Smooth muscle cell (in vitro differentiated cells): ENCODE measurements at regions not wholly inside any gene's neighbourhood (a gene's known extent, or its start where the extent isn't known, plus 50 kb on each side); places are given as distances from the start of the nearest gene placed in this dataset.

Experiments used
- DNase-seq: peaks from one replicate; lab custom pipeline; 2025; ENCODE audit not compliant: unreplicated experiment; lab: John Stamatoyannopoulos, UW
- H2AFZ ChIP-seq: fragments of 200-600 bp; sonication (generic); 2 replicates; pipeline ENCODE4 v1.6.0; 2016; ENCODE audit warnings: antibody characterized with exemption, low read depth, mild to moderate bottlenecking
- H3F3A ChIP-seq: fragments of 200-600 bp; sonication (generic); 2 replicates; pipeline ENCODE4 v1.6.0; 2017; ENCODE audit warnings: antibody characterized with exemption, low read depth
- H3K27ac ChIP-seq: fragments of 200-600 bp; sonication (generic); 2 replicates; pipeline ENCODE4 v1.5.1; 2016; ENCODE audit warnings: low read depth, mild to moderate bottlenecking
- H3K27me3 ChIP-seq: fragments of 200-600 bp; sonication (generic); 2 replicates; pipeline ENCODE4 v1.6.1; 2016; ENCODE audit warnings: low read depth, mild to moderate bottlenecking
- H3K36me3 ChIP-seq: fragments of 200-600 bp; sonication (generic); 2 replicates; pipeline ENCODE4 v1.5.1; 2016; ENCODE audit warnings: low read depth
- H3K4me1 ChIP-seq: fragments of 200-600 bp; sonication (generic); 2 replicates; pipeline ENCODE4 v1.5.1; 2016; ENCODE audit warnings: low read depth
- H3K4me2 ChIP-seq: fragments of 200-600 bp; sonication (generic); 2 replicates; pipeline ENCODE4 v1.6.0; 2016; ENCODE audit warnings: mild to moderate bottlenecking
- H3K4me3 ChIP-seq: fragments of 200-600 bp; sonication (generic); 2 replicates; pipeline ENCODE4 v1.5.1; 2016; ENCODE audit warnings: mild to moderate bottlenecking
- H3K79me2 ChIP-seq: fragments of 200-600 bp; sonication (generic); 2 replicates; pipeline ENCODE4 v1.6.0; 2016; ENCODE audit warnings: low read depth, mild to moderate bottlenecking
- H3K9ac ChIP-seq: fragments of 200-600 bp; sonication (generic); 2 replicates; pipeline ENCODE4 v1.6.0; 2016; ENCODE audit warnings: low read depth
- H3K9me3 ChIP-seq: fragments of 200-600 bp; sonication (generic); replicated peaks from 2 replicates; pipeline ENCODE4 v1.5.1; 2016; ENCODE audit warnings: low read depth
- H4K20me1 ChIP-seq: fragments of 200-600 bp; sonication (generic); 2 replicates; pipeline ENCODE4 v1.6.0; 2016; ENCODE audit warnings: low read depth
- CTCF ChIP-seq: fragments of 200-600 bp; sonication (generic); IDR thresholded peaks from 2 replicates; pipeline ENCODE4 v1.5.1; 2017; ENCODE audit warnings: borderline replicate concordance, mild to moderate bottlenecking, antibody characterized with exemption; ENCODE audit not compliant: insufficient read depth, poor library complexity, severe bottlenecking
- WGBS: methylation state at CpG from one replicate; pipeline ENCODE4 v1.1.7; 2016; ENCODE audit warnings: low lambda C conversion rate; 5-methylcytosine and 5-hydroxymethylcytosine counted together

- H3K27me3 ChIP-seq: peaks cover 5% of the 10 kb centered on the region
Observed at GRCh38 chr20:22915512-22915911, 119.6 kb upstream of the SSTR4 start.

GRCh38 chr20:22916021-22916842, 118.9 kb upstream of the SSTR4 start:
- Histone ChIP-seq H4K20me1 (no peaks in the 10 kb centered on the region), H3F3A (peaks cover 6% of the 10 kb centered on the region), H3K36me3 (no peaks in the 10 kb centered on the region), H3K4me2 (no peak overlapping the region), H3K4me3 (no peak overlapping the region), H3K79me2 (no peaks in the 10 kb centered on the region), H3K4me1 (no peaks in the 10 kb centered on the region), H3K9me3 (no peaks in the 10 kb centered on the region), H2AFZ (no peak overlapping the region), H3K9ac (no peak overlapping the region), H3K27me3 (no peaks in the 10 kb centered on the region), H3K27ac (no peak overlapping the region)
- TF ChIP-seq CTCF: no peak
- DNase-seq: no peak
- 88% methylated on average over 12 of the region's 12 CpGs for WGBS

More at GRCh38 chr20:22915512-22915911, 119.6 kb upstream of the SSTR4 start:
- no peak overlapping the region for H3K27ac ChIP-seq
- 88% methylated on average over 2 of the region's 2 CpGs for WGBS
- H3K36me3 ChIP-seq: no peaks in the 10 kb centered on the region
- H3K4me2 ChIP-seq: no peak overlapping the region
- H3K9me3 ChIP-seq: no peaks in the 10 kb centered on the region
- H3K9ac ChIP-seq: no peak overlapping the region
- DNase-seq: no peak
- TF ChIP-seq CTCF: no peak
- H4K20me1 ChIP-seq: no peaks in the 10 kb centered on the region
- H3K4me1 ChIP-seq: no peaks in the 10 kb centered on the region
- no peaks in the 10 kb centered on the region for H3K79me2 ChIP-seq
- H2AFZ ChIP-seq: no peak overlapping the region
- H3F3A ChIP-seq: peaks cover under 1% of the 10 kb centered on the region
- no peak overlapping the region for H3K4me3 ChIP-seq

GRCh38 chr20:22918286-22918983, 116.7 kb upstream of the SSTR4 start:
- Histone ChIP-seq H3K4me3 (no peak overlapping the region), H4K20me1 (no peaks in the 10 kb centered on the region), H3K27ac (no peak overlapping the region), H3K9ac (no peak overlapping the region), H2AFZ (no peak overlapping the region), H3K4me1 (no peaks in the 10 kb centered on the region), H3F3A (peaks cover 6% of the 10 kb centered on the region), H3K4me2 (no peak overlapping the region), H3K9me3 (no peaks in the 10 kb centered on the region), H3K27me3 (no peaks in the 10 kb centered on the region), H3K79me2 (no peaks in the 10 kb centered on the region), H3K36me3 (no peaks in the 10 kb centered on the region)
- DNase-seq: no peak
- no peak for TF ChIP-seq CTCF
